ENCODE measurements at regions not wholly inside any gene's neighbourhood (a gene's known extent, or its start where the extent isn't known, plus 50 kb on each side); places are given as distances from the start of the nearest gene placed in this dataset.

- no peak for TF ChIP-seq POLR2AphosphoS5 (IDR thresholded peaks at IDR 0.05; ENCODE audit: borderline replicate concordance, low read depth, low read length)
- no peak for TF ChIP-seq EZH2 (IDR thresholded peaks at IDR 0.05)
Observed at GRCh38 chr3:88785841-88786240, 321.6 kb upstream of the EPHA3 start.

All from SK-N-MC (cell line).